ENCODE measurements at regions not wholly inside any gene's neighbourhood (a gene's known extent, or its start where the extent isn't known, plus 50 kb on each side); places are given as distances from the start of the nearest gene placed in this dataset.

GRCh38 chr2:138207074-138207930 is 243.0 kb downstream of the HNMT start:
- no peak for TF ChIP-seq SMC3 (IDR thresholded peaks at IDR 0.05)
- TF ChIP-seq EP300 (IDR thresholded peaks at IDR 0.05), result no peak
- TF ChIP-seq CTCF (IDR thresholded peaks at IDR 0.05), result no peak
- no peak for TF ChIP-seq ZNF302 (CRISPR knock-in tag; IDR thresholded peaks at IDR 0.05)
- no peak for TF ChIP-seq CHD2 (IDR thresholded peaks at IDR 0.05; ENCODE audit: low read length, partially characterized antibody)

Measured in A549 (cell line).